Ascending aorta (tissue), 2 donors: ENCODE measurements at regions not wholly inside any gene's neighbourhood (a gene's known extent, or its start where the extent isn't known, plus 50 kb on each side); places are given as distances from the start of the nearest gene placed in this dataset.

Source experiments
- DNase-seq, 2 donors: peaks; one replicate each; pipeline ENCODE4 v3.0.0-alpha.2; 2019; ENCODE audit warnings: low spot score in 2 of 2
- H3K27ac ChIP-seq, 2 donors: fragments of 200-600 bp; sonication (generic); one replicate each; pipeline ENCODE4 v1.5.1; 2016 to 2017; ENCODE audit warnings: mild to moderate bottlenecking in 1 of 2
- H3K27me3 ChIP-seq: fragments of 200-600 bp; sonication (generic); one replicate; pipeline ENCODE4 v1.5.1; 2017
- H3K36me3 ChIP-seq, 2 donors: fragments of 200-600 bp; sonication (generic); one replicate each; pipeline ENCODE4 v1.5.1; 2016
- H3K4me1 ChIP-seq, 2 donors: fragments of 200-600 bp; sonication (generic); one replicate each; pipeline ENCODE4 v1.5.1; 2016 to 2017; ENCODE audit warnings: mild to moderate bottlenecking in 1 of 2
- H3K4me3 ChIP-seq, 2 donors: fragments of 200-600 bp; sonication (generic); one replicate each; pipeline ENCODE4 v1.5.1; 2016 to 2017; ENCODE audit warnings: mild to moderate bottlenecking in 1 of 2
- H3K9me3 ChIP-seq, 2 donors: fragments of 200-600 bp; sonication (generic); one replicate each; pipeline ENCODE4 v1.5.1; 2016
- intact Hi-C: fragments of 100-400 bp; cut with DNase I; formaldehyde crosslinking; loops from one replicate; pipeline ENCODE4 v1.15.1; 2023
- TF ChIP-seq, protein P1 (sequence below), 3 experiments: fragments of 200-600 bp in 2 of 3; fragments of 450-650 bp in 1 of 3; sonication (generic) in 2 of 3; IDR thresholded peaks; one replicate each; pipeline ENCODE4 v1.5.1; 2016 to 2019; ENCODE audit warnings: antibody characterized with exemption in 3 of 3, mild to moderate bottlenecking in 1 of 3, moderate library complexity in 1 of 3

DNA sequence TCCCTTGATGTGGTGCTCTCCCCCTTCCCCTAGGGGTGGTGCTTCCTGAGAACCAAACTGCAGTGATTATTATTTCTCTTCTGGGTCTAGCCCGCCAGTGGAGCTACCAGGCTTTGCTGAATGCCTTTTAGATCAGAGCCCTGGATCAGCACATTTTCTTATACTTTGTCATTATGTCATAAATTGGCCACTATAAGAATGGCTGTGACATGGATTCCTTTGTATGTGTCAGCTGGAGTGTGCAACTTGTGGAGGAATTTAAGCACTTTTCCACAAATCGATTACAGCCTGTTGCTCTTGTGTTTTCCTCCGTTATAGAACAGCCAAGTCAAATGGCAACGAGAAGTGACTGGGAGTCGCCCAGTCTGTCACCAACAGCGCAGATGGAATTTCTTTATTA is 273.3 kb downstream of the DUSP10 start:
- no peak for DNase-seq
- Histone ChIP-seq H3K4me1 (no peaks in the 10 kb centered on the region), H3K27me3 (no peaks in the 10 kb centered on the region), H3K36me3 (no peaks in the 10 kb centered on the region), H3K9me3 (no peaks in the 10 kb centered on the region), H3K27ac (no peak overlapping the region), H3K4me3 (no peak overlapping the region)
- TF ChIP-seq, protein P1, sequence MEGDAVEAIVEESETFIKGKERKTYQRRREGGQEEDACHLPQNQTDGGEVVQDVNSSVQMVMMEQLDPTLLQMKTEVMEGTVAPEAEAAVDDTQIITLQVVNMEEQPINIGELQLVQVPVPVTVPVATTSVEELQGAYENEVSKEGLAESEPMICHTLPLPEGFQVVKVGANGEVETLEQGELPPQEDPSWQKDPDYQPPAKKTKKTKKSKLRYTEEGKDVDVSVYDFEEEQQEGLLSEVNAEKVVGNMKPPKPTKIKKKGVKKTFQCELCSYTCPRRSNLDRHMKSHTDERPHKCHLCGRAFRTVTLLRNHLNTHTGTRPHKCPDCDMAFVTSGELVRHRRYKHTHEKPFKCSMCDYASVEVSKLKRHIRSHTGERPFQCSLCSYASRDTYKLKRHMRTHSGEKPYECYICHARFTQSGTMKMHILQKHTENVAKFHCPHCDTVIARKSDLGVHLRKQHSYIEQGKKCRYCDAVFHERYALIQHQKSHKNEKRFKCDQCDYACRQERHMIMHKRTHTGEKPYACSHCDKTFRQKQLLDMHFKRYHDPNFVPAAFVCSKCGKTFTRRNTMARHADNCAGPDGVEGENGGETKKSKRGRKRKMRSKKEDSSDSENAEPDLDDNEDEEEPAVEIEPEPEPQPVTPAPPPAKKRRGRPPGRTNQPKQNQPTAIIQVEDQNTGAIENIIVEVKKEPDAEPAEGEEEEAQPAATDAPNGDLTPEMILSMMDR (IDR thresholded peaks at IDR 0.05), result no peak
- intact Hi-C loops, result no loop called here

DNA sequence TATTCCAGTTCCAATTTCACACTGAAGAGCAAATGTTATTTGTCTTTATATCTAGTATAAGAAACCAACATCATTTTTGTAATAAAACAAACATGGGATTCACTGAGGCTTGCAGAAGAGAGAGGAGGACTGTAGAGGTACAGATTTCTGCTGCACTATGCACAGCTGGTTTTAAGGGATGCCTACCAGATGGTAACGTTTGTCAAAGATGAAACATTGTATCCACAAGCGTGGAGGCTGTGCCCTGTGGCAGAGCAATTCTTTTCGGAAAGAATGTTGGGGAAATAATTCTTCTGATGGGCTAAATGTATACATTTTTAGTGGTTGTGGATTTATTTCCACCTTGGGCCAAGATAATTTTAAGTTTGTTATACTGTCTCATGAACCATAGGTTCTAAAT is 272.4 kb downstream of the DUSP10 start:
- Histone ChIP-seq H3K4me3 (no peak overlapping the region), H3K4me1 (no peaks in the 10 kb centered on the region), H3K9me3 (no peaks in the 10 kb centered on the region), H3K27me3 (no peaks in the 10 kb centered on the region), H3K27ac (no peak overlapping the region), H3K36me3 (no peaks in the 10 kb centered on the region)
- intact Hi-C loops, result no loop called here
- TF ChIP-seq, protein P1 (IDR thresholded peaks at IDR 0.05), result no peak
- no peak for DNase-seq

DNA sequence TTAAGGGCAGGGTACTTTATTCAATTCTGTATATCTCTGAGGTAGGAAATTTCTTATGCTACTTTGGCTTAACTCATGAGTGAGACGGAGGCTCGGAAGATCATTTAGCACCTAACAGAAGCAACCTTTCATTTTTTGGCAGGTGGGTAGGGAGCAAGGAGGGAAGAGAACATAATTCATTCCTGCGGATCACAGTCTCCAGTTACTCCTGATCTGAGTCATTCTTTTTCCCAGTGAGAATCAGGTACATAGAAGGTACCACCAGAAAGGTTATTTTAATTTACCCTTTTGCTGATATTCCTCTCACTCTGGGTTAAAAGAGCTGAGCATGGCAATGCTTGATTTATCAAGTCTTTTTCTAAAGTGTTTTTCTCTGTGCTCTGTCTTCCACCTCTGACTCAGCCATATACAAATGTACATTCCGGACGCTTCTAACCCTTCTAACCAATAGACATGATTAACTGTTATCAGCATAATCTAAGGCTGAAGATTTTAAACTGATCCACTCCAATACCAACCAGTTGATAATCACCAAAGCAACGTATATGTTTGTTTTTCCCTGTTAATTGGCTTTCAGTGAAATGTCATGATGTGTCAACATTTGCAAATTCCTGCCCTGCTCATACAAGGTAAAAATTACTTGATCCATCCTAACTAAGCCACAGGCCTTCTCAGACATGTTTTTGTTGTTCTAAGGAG is 271.7 kb downstream of the DUSP10 start:
- TF ChIP-seq, protein P1 (IDR thresholded peaks at IDR 0.05), result no peak
- H3K36me3 ChIP-seq, result no peaks in the 10 kb centered on the region
- H3K4me1 ChIP-seq, result no peaks in the 10 kb centered on the region
- H3K27me3 ChIP-seq, result no peaks in the 10 kb centered on the region
- no peaks in the 10 kb centered on the region for H3K9me3 ChIP-seq
- no peak overlapping the region for H3K4me3 ChIP-seq
- no peak for DNase-seq
- intact Hi-C loops, result loop anchor here (10.0 kb wide), 1 partner anchor 985 kb away; no protein-coding TSS in a partner anchor
- no peak overlapping the region for H3K27ac ChIP-seq

DNA sequence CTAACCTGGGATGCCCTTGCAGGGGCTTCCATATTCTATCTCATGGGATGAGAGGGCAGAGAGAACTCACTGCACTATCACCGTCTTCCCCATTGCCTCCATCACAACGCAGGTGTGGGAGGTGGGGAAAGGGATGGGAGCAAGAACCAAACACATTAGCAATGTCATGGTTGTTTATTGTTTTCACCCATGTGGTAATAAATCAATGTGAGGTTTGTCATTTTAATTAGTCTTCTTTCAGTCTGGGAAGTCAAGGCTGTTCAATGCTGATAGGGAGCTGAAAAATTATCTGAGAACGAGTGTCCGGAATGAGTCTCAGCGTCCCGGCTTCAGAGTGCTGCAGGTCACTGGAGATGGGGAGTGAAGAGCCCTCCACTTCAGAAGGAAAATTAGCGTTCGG is 268.5 kb downstream of the DUSP10 start:
- intact Hi-C loops, result loop anchor here (10.0 kb wide), 1 partner anchor 981 kb away; no protein-coding TSS in a partner anchor
- no peak overlapping the region for H3K4me3 ChIP-seq
- no peak for DNase-seq
- H3K4me1 ChIP-seq, result no peaks in the 10 kb centered on the region
- no peaks in the 10 kb centered on the region for H3K36me3 ChIP-seq
- TF ChIP-seq, protein P1 (IDR thresholded peaks at IDR 0.05), result no peak
- no peaks in the 10 kb centered on the region for H3K27me3 ChIP-seq
- no peaks in the 10 kb centered on the region for H3K9me3 ChIP-seq
- H3K27ac ChIP-seq, result no peak overlapping the region

DNA sequence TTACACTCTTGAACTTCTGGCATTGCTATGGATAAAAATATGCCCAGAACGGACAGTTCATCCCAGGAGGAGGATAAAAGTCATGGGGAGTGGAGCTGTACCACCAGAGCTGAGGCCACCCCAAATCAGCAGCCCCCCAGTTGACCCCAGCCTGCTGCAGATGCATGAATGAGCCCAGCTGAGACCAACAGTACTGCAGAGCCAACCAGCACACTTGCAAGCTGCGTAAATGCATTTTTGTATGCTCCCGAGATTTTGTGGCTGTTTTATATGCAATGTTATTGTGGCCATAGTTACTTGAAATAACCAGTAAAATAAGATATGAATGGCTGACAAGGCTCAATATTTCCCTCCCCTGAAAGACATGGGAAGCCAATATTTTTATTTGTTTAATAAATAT is 264.6 kb downstream of the DUSP10 start:
- Histone ChIP-seq H3K27me3 (no peaks in the 10 kb centered on the region), H3K4me1 (no peaks in the 10 kb centered on the region), H3K36me3 (no peaks in the 10 kb centered on the region), H3K9me3 (no peaks in the 10 kb centered on the region), H3K4me3 (no peak overlapping the region), H3K27ac (no peak overlapping the region)
- intact Hi-C loops, result loop anchor here (10.0 kb wide), 1 partner anchor 978 kb away; no protein-coding TSS in a partner anchor
- TF ChIP-seq, protein P1 (IDR thresholded peaks at IDR 0.05), result no peak
- no peak for DNase-seq
